Neural progenitor cell (in vitro differentiated cells): ENCODE measurements at regions not wholly inside any gene's neighbourhood (a gene's known extent, or its start where the extent isn't known, plus 50 kb on each side); places are given as distances from the start of the nearest gene placed in this dataset.

Source experiments
- CTCF ChIP-seq: fragments of 200-600 bp; sonication (generic); IDR thresholded peaks from 2 replicates; pipeline ENCODE4 v1.5.1; 2017; ENCODE audit warnings: antibody characterized with exemption, mild to moderate bottlenecking
- EZH2 ChIP-seq: fragments of 200-600 bp; sonication (generic); IDR thresholded peaks from 2 replicates; pipeline ENCODE4 v1.6.1; 2017; ENCODE audit warnings: antibody characterized with exemption, mild to moderate bottlenecking, moderate library complexity
- EZH2phosphoT487 ChIP-seq: fragments of 200-600 bp; sonication (generic); IDR thresholded peaks from 2 replicates; pipeline ENCODE4 v1.6.1; 2017; ENCODE audit warnings: antibody characterized with exemption

GRCh38 chr11:12315024-12315423 lies 62.3 kb upstream of the PARVA start:
- TF ChIP-seq CTCF = no peak
- no peak for TF ChIP-seq EZH2
- no peak for TF ChIP-seq EZH2phosphoT487
